HL-60/S4 treated with phorbol 12-myristate 13-acetate at 8.2 ng/mL for 4 days and 3 days (cell line): ENCODE measurements at regions not wholly inside any gene's neighbourhood (a gene's known extent, or its start where the extent isn't known, plus 50 kb on each side); places are given as distances from the start of the nearest gene placed in this dataset.

Experiments
- in situ Hi-C: fragments of 300-500 bp; cut with MboI; formaldehyde crosslinking; loops from 2 replicates; pipeline ENCODE4 v1.15.0; 2022; ENCODE audit warnings: low sequenced_read_pairs

GRCh38 chr15:39219608-39220007 lies 361.3 kb upstream of the THBS1 start:
- in situ Hi-C loops: no loop called here

GRCh38 chr15:39226169-39226937 lies 354.5 kb upstream of the THBS1 start:
- in situ Hi-C loops: no loop called here

DNA sequence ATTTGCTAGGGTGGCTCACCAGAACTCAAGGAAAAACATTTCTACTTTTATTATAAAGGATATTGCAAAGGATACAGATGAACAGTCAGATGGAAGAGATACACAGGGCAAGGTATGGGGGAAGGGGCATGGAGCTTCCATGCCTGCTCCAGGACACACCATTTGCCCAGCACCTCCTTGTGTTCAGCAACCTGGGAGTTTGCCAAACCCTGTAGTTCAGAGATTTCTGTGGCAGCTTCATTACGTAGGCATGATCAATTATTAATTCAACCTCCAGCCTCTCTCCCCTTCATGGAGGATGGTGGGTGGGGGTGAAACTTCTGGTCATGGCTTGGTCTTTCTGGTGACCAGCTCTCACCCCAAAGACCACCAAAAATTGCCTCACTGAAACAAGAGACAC lies 353.9 kb upstream of the THBS1 start:
- in situ Hi-C loops: no loop called here

DNA sequence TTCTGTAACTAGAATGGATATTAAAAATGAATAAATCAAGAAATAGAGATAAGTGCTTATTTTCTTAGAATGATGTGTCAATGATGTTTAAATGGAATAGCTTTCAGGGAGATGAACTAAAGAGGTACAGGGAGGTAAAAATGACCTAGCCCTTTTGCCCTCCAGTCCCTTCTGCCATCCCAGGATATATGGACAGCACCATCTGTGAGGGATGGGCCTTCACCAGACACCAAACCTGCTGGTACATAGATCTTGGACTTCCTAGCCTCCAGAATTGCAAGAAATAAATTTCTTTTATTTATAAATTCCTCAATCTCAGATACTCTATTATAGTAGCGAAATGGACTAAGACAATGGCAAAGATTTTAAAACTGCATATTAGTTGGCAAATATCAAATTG lies 352.0 kb upstream of the THBS1 start:
- in situ Hi-C loops: no loop called here

GRCh38 chr15:39230205-39230907 lies 350.5 kb upstream of the THBS1 start:
- in situ Hi-C loops: no loop called here

DNA sequence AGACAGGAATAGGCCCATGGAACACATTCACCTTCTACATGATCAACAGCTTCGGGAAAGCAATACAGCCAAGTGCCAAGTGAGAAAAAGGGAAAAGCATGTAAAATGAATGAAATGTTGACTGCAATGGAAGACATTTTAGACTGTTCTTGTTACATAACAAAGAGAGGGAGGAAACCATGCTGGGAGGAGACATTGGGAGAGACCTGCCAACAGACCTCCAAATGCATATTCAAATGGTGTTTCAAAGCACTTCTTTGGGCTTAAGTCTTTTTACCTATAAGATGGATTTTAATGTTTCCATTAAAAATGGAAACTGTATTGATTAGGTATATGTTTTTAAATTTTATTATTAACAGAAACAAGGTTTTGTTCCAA lies 350.0 kb upstream of the THBS1 start:
- in situ Hi-C loops: no loop called here

- in situ Hi-C loops: no loop called here
These were observed 348.4 kb upstream of the THBS1 start for GRCh38 chr15:39232512-39232911.

DNA sequence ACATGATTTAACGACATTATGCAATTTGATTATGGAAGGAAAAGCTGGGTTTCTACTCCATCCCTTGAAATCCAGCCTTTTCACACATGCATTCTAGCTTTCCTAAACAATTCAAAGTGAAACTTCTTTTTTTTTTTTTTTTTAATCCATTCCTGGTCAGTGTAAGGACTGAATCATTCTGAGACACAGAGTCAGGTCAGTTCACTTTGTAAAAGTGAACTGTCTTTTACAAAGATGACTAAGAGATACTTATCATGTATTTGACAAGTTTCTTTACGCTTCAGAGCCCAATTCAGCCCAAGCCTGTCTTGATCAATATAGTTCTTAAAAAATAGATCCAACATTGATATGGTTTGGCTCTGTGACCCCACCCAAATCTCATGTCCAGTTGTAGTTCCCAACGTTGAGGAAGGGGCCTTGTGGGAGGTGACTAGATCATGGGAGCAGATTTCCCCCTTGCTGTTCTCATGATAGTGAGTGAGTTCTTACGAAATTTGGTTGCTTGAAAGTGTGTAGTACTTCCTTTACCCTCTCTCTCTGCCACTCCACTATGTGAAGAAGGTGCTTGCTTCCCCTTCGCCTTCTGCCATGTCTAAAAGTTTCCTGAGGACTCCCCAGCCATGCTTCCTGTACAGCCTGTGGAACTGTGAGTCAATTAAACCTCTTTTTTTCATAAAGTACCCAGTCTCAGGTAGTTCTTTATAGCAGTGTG lies 345.6 kb upstream of the THBS1 start:
- in situ Hi-C loops: no loop called here

DNA sequence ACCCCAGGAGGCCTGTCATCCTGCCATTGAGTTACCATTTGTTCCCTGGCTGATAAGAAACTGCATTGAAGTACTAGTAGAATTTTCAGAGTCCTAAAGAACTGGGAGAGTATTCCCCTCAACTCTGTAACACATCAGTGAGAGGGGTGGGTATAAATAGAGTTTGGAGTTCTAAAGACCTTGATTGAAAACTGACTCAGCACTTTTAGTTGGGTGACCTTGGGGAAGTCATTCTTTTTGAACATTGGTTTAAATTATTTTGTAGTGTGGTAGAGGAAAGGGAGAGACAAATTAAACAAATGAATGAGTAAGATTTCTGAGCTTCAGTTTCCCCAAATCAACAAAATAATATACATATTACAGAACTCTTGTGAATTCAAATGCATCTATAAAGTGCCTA lies 344.5 kb upstream of the THBS1 start:
- in situ Hi-C loops: no loop called here

GRCh38 chr15:39238443-39238842 lies 342.4 kb upstream of the THBS1 start:
- in situ Hi-C loops: no loop called here

DNA sequence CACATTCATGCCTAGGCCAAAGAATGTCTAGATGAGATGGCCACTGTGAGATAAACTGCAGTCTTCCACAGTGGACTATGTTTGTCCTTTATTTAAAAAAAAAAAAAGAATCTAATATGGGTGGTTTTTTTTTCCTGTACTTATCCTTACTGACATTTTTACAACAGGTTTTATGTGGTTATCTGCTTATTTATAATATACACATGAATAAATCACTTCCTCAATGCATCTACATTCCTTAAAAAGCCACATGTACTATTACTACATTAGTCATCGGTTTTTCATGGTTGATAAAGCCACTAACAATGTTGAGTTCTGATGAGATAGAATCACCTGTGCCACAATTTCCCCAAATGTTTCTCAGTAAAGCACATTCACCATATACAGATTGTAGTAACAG lies 341.3 kb upstream of the THBS1 start:
- in situ Hi-C loops: no loop called here

- in situ Hi-C loops: no loop called here
These were observed 338.5 kb upstream of the THBS1 start for GRCh38 chr15:39242345-39242744.

GRCh38 chr15:39243396-39243795 lies 337.5 kb upstream of the THBS1 start:
- in situ Hi-C loops: no loop called here

GRCh38 chr15:39244776-39245175 lies 336.1 kb upstream of the THBS1 start:
- in situ Hi-C loops: no loop called here

DNA sequence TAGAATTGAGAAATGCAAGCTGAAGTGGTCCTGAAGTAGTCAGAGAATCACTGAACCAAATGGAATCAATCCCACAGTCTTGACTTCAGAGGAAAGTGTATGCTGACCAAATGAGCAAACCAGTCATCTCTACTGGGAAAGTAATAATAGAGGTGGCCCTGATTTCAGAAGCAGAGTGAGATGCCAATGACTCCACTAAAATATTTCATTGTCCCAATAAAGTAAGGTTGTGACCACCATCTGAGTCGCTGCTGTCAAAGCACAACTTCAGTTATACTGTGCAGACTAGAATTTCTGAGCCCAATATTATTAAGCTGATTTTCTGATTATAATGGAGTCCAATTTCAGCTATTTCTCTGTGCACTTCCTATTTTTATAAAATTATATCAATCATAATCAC lies 334.4 kb upstream of the THBS1 start:
- in situ Hi-C loops: no loop called here

GRCh38 chr15:39247574-39247973 lies 333.3 kb upstream of the THBS1 start:
- in situ Hi-C loops: no loop called here

DNA sequence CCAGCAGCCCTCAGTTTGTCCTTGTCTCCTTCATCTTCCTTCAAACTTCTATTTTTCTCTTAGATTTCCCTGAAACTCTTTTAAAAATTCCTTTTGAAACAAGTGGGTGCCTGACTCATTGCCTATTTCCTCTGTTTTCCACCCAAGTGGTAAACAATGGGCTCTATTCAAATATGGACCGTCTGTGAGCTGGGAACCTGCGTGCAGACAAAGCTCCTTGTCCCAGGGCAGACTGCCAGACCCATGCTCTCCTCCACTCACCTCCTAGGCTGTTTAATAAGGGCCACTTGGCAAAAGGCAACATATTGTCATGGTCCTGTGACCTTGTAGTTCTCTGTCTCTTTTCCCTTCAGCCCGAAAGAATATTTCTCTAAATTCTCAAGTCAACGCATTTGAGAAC lies 332.7 kb upstream of the THBS1 start:
- in situ Hi-C loops: no loop called here

DNA sequence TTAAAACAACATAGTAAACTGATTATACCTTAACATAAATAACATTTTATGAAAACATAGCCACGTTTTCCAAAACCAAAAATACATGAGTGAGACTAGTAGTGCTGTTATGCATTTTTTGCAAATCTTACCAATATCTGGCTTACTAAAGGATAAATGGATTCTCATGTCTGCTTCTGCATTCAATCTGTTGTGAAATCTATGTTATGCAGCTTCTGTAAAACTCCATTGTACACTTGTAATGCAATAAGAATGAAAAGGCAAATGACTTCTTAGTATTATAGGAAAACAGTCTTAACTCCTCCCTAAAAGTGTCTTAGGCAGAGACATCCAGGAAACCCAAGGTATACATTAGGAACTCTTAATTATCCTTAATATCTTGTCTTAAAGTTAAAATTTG lies 330.9 kb upstream of the THBS1 start:
- in situ Hi-C loops: no loop called here

- in situ Hi-C loops: no loop called here
These were observed 330.3 kb upstream of the THBS1 start for GRCh38 chr15:39250460-39251186.

DNA sequence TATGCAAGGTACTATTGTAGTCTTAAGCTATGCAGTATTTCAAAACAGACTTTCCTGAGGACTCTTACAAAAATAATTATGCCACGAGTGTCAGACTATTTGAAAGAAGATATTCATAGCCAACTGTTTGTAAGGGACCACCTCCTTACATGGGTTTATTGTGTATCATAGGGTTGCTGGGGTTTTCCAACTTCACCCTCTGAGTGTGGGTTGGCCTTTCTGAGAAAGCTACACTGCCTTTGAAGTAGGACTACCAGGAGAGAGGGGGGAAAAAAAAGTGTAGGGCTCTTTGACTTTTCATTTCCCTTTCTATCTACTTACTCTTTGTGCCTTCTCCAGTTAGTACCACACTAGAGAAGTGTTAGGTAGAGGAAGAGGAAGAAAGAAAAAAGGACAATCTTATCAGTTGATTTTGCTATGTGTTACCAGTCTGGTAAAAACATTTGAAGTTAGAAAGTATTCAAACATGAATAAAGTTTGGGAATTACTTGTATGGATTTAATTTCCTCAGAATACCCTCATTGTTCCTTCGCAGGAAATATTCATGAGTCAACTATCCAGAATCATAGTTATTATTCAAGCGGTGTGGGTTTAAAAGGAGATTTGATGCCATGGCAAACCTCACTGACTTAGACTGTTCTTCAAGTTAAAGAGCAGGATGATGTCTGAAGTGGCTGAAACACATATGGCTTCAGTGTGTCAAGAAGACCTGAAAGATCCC lies 329.3 kb upstream of the THBS1 start:
- in situ Hi-C loops: no loop called here

DNA sequence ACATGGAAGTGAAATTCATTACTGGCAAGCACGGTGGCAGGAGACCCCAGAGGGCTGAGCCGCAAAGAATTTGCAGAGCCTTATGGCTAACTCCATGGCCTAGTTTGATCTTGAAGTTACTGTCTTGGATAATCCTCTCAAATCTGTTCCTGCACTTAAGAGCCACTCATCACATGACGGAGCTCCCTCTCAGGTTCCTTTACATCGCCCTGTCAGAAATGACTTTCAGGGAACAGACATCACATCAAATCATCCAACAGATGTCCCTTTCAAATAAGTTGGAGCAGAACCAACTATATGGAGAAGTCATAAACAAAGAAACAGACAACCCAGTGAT lies 328.8 kb upstream of the THBS1 start:
- in situ Hi-C loops: no loop called here
